ENCODE measurements at regions not wholly inside any gene's neighbourhood (a gene's known extent, or its start where the extent isn't known, plus 50 kb on each side); places are given as distances from the start of the nearest gene placed in this dataset.
A peak's percentile ranks its signal among the peaks of the same experiment; 100 is the strongest.

GRCh38 chr10:64067859-64068258 lies 546.7 kb downstream of the REEP3 start:
- no peak for DNase-seq (ENCODE audit: low read depth)

DNA sequence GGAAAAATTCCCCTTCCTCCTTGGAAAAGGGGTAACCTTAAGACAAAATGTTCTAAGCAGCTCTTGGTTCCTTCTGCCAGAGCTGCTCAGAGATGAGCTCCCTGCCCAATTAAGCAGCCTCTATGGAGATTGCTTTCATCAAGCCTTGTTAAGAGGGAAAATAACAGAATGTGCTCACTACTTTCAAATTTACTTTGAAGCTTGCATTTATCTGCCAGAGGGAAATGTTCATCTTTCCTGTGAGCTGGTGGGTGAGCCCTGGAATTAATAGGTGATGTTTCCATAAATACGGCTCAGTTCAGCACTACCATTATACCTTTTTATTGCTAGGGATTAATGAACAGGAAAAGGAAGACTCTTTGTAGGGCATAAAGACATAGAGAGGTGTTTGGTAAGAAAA lies 549.0 kb downstream of the REEP3 start:
- no peak for DNase-seq (ENCODE audit: low read depth)

- DNase-seq (ENCODE audit: low read depth), result peak; percentile 0
Observed at GRCh38 chr10:64071218-64071617, 550.0 kb downstream of the REEP3 start.

GRCh38 chr10:64075604-64076003 lies 554.4 kb downstream of the REEP3 start:
- no peak for DNase-seq (ENCODE audit: low read depth)

GRCh38 chr10:64076322-64076940 lies 555.2 kb downstream of the REEP3 start:
- no peak for DNase-seq (ENCODE audit: low read depth)

DNA sequence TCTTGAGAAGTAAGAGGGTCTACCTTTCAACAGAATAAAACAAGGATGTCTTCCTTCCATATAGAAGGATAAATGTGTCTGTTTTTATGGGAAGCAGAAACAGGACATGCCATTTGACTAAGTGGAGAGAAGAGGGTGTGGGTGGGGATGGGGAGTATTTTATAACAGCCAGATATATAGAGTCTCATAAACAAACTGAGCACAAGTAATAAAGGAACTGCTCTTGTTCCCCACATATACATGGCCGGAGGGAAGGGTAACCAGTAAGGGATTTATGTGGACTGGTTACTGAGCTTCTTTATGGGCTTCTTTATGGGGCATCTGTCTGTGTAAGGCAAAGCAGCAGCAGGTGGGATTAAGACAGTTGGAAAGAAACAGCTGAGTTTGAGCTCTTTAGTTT lies 558.1 kb downstream of the REEP3 start:
- no peak for DNase-seq (ENCODE audit: low read depth)

- no peak for DNase-seq (ENCODE audit: low read depth)
Observed at GRCh38 chr10:64080071-64080470, 558.9 kb downstream of the REEP3 start.

DNA sequence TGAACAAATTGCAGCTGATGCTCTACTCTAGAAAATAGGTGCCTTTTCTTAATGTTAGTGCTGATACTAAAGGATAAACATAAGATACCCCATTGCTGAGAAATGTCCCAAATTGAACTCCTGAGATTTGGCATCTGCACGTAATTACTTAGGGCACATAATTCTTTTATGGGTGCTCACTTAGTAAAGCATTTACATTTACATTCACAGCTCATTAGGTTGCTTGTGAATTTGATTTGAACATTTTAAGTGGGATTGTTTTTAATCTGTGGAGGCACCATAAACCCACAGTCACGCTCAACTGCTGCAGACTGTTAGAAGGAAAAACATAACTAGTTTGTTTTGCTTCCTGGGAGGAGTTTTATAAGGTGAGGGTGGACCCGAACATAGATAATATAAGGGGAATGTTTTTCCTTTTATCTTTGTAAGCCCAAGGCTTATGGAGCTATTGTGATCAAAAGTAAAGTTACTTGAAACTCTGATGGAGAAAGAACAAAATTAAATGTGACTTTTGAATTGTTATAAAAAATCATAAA lies 560.8 kb downstream of the REEP3 start:
- DNase-seq (ENCODE audit: low read depth), result no peak

DNA sequence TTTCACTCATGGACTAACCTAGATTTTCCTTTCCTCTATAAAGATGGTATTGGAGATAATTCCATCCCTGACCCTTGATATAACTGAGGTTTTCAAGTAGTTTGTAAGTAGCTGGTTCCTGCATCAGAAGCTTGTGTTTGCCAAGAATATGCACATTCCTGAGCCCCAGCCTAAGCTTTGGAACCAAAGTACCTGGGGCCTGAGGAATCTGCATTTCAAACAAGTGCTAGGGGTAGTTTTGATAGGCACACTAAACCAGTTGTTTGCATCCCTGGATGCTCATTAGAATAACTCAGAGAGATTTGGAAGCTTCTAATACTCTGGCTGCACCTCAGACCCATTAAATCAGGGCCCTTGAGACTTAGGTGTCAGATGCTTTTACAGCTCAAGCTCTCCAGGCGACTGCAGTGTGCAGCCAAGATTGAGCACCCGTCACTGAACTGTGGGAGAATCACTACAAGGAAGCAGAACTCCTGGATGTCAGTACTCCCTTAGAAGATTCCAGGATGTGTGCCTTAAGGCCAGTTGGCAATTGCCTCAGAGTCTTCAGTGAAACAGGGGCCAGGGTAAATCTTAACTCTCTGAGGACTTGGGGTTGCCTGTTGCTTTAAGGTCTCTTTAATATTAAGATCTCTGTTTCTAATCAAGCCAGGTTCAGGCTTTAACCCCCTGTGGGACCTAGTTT lies 565.0 kb downstream of the REEP3 start:
- no peak for DNase-seq (ENCODE audit: low read depth)

DNA sequence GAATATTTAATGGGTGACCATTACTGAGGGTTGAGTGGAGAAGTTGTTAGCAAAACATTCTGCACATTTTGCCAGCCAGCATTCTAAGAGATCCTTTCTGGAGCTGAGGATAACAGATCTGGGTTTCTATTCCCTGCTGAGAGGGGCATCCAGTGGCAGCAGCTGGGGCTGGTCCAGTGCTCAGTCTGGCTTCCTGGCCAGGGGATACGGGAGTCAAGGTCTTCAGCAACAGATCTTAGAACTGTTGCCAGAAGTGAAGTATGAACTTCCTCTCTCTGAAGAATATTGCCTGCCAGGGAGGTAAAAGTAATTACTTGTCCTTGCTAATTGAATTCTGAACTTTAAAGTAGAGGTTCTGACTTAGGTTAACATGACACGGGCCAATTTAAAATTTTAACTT lies 568.4 kb downstream of the REEP3 start:
- DNase-seq (ENCODE audit: low read depth), result no peak

DNA sequence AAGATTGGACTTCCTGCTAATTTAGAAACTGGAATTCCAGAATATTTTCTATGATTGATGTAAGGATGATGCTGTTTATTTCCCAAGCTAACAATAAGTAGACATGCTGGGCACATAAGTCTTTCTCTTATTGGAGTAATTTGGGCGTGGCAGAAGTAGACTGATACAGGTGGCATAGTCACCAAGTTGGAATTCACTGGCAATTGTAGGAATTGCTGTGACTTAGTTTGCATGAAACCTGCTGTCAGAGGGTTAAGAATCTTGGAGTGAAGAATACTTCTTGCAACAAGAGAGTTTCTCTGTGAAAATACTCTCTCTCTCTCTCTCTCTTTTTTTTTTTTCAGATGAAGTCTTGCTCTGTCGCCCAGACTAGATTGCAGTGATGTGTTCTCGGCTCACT lies 569.7 kb downstream of the REEP3 start:
- DNase-seq (ENCODE audit: low read depth), result no peak

- DNase-seq (ENCODE audit: low read depth), result peak; percentile 12
Observed at GRCh38 chr10:64091897-64092296, 570.7 kb downstream of the REEP3 start.

GRCh38 chr10:64093304-64093703 lies 572.1 kb downstream of the REEP3 start:
- no peak for DNase-seq (ENCODE audit: low read depth)

DNA sequence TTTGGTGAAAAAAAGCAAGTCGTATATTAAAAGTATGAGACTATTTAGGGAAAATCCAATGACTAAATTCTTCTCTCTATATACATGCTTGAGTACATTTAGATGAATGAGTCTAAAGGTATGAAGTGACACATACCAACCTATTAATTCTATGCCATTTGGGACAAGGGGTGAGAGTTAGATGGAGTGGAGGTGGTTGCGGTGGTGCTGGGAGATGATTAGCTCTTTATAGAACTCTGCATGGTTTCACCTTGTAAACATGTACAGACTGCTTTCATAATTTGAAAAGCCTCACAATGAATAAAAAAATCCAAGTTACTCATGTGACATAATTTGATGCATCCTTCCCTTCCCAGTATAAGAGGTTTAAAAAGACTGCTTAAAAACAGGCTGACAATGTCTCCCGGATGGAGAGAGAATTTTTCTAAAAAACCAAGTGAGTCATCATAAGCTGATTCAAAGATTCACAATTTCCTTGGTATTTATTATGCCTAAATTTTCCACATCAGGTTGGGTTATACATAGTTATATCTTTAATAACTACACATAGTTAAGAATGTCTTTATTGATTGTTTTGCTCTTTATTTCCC lies 572.8 kb downstream of the REEP3 start:
- no peak for DNase-seq (ENCODE audit: low read depth)

DNA sequence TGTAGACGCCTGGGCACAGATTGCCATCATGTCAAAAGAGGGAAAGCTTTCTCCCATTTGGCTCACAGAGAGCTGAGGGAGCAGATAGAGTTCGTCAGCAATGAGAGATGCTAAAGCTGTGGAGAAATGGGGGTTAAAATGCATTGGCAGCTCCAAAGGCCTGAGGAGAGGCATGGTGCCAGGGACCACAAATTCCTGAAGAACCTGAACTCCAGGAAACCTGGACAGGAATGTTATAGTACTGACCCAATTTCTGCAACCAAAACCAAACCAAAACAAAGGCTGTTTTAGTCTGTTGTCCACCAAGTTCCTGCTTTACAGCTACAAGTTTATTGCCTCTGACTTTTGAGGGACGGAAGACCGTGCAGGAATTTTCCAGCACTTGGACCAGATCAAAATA lies 575.7 kb downstream of the REEP3 start:
- no peak for DNase-seq (ENCODE audit: low read depth)

GRCh38 chr10:64097391-64098122 lies 576.4 kb downstream of the REEP3 start:
- DNase-seq (ENCODE audit: low read depth), result no peak

DNA sequence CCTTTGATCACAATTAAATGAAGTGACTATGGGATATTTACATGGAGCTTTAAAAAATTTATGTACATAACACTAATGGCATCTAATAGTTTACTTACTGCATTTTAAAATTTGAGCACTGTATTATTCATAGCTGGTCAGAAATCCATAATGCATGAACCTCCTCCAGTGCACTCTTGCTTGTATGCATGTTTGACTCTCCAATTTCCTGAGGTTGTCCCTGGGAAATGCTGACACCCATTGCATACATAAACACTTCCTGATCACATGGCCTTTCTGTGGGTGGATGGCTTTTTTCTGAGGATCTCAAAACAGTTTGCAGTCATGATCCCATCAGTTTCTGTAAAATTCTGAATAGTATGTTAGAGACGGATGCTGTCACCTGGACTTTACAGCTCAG lies 577.8 kb downstream of the REEP3 start:
- no peak for DNase-seq (ENCODE audit: low read depth)

DNA sequence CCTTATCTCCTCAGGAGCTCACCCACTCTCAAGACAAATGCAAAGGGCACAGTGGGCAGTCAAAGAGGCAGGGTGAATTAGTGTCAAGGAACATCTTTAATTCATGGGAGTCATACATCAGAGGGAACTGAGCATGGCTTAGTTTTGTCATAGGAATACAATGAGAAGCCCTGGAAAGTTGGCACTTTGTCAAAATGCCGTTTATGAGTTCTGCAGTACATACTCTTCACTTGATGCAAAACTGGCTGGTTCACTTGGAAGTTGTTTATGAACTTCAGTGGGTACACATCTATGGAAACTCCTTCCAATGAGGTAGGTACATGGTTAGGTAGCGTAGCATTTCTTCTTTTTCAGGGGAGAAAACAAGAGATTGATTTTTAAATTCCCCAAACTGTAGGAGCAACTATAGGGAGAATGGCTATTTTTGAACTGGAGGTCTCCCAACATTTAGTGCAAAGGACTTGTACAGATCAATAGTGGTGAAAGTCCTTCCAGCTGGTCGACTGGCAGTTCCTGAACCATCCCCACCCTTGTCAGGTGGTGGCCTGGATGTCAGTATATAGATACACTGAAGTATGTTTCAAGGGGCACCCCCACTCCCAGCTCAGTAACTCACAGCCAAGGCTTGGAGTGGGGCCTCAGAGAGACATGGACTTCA lies 580.5 kb downstream of the REEP3 start:
- no peak for DNase-seq (ENCODE audit: low read depth)

- DNase-seq (ENCODE audit: low read depth), result no peak
Observed at GRCh38 chr10:64102264-64102633, 581.0 kb downstream of the REEP3 start.

GRCh38 chr10:64102916-64103315 lies 581.7 kb downstream of the REEP3 start:
- no peak for DNase-seq (ENCODE audit: low read depth)

DNA sequence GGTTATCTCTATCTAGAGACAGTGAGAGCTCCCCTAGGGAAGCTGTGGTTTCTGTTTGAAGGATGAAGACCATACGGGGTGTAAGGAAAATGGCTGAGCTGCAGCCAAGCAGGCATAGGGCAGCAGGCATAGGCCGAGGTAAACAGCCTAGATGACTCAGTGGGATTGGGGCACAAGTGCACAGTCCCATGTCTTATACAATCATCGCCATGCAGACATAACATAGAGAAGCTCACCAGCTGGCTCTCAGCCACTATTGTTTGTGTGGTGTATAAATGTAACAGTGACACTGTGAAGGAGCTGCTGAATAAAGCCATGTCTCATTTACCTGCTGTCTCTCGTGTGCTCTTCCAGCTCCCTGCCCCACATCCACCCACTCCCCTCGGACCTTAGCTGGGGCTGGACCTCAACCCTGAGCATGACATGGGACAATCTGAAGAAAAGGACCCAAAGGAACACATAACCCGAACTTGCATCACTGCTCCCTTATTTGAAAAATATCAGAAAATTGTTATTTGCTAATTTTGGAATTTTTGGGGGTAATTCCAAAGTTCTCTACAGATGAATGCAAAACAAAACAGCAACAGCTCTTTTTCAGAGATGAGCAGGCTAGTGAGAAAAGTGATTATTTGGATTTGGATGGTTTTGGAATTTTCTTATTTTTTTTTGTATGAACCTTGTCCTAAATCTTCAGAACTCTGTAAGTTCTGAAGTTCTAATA lies 582.7 kb downstream of the REEP3 start:
- DNase-seq (ENCODE audit: low read depth), result no peak
